ENCODE measurements at regions not wholly inside any gene's neighbourhood (a gene's known extent, or its start where the extent isn't known, plus 50 kb on each side); places are given as distances from the start of the nearest gene placed in this dataset.

DNA sequence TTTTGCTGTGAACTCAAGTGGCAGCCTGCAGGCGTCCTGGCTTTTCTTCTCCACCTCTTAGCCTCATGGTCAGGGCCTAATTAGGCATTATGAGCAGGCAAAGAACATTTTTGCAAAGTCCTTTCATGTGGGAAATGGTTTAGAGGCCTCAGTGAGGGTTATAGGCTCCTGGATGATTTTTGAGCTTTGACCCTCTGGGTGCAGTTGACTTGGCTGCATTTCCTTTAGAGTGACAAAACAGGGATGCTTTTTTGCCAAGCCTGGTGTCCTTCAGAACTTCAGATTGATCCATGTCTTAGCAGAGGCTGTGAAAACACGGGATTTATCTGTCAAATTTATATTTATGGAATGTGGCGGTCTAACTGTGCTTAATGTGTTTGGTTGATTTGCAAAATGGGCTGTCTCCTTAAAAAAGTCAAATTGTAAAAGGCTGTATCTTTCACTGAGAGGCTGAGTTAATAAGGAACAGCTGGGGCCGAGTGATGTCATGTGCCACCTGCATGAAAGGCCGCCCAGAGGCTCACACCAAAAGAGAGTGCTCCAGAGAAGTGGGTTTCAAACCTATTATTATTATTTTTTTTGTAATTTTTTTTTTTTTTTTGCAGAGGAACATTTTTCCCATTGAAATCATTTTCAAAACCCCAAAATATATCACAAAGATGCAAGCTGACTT is 192.2 kb upstream of the ARX start:
- DNase-seq (no peak), FAIRE-seq (no peak)
- Histone ChIP-seq H3K27ac (ENCODE audit: low read depth in 1 of 3, low read length in 2 of 3) (no peak overlapping the region), H3K4me3 (ENCODE audit: low read depth in 1 of 3, low read length in 3 of 3) (no peak overlapping the region), H3K36me3 (ENCODE audit: control insufficient read depth in 3 of 3, insufficient read depth in 2 of 3, low read depth in 1 of 3, low read length in 3 of 3) (no peaks in the 10 kb centered on the region), H3K4me1 (ENCODE audit: control insufficient read depth in 3 of 3, insufficient read depth in 2 of 3, low read depth in 1 of 3, low read length in 2 of 3) (no peaks in the 10 kb centered on the region), H3K27me3 (ENCODE audit: control insufficient read depth in 3 of 3, insufficient read depth in 3 of 3, low read length in 3 of 3) (no peaks in the 10 kb centered on the region), H3K9me3 (ENCODE audit: control insufficient read depth in 2 of 2, insufficient read depth in 1 of 2, low read depth in 1 of 2, low read length in 1 of 2) (no peaks in the 10 kb centered on the region)
- 54 to 68% (median 58%) methylated on average over 5 of the region's 5 CpGs for WGBS, 3 donors

GRCh38 chrX:25206778-25207177 is 191.0 kb upstream of the ARX start:
- Histone ChIP-seq H3K4me3 (ENCODE audit: low read depth in 1 of 3, low read length in 3 of 3) (no peak overlapping the region), H3K36me3 (ENCODE audit: control insufficient read depth in 3 of 3, insufficient read depth in 2 of 3, low read depth in 1 of 3, low read length in 3 of 3) (no peaks in the 10 kb centered on the region), H3K4me1 (ENCODE audit: control insufficient read depth in 3 of 3, insufficient read depth in 2 of 3, low read depth in 1 of 3, low read length in 2 of 3) (no peaks in the 10 kb centered on the region), H3K27ac (ENCODE audit: low read depth in 1 of 3, low read length in 2 of 3) (no peak overlapping the region), H3K27me3 (ENCODE audit: control insufficient read depth in 3 of 3, insufficient read depth in 3 of 3, low read length in 3 of 3) (no peaks in the 10 kb centered on the region), H3K9me3 (ENCODE audit: control insufficient read depth in 2 of 2, insufficient read depth in 1 of 2, low read depth in 1 of 2, low read length in 1 of 2) (no peaks in the 10 kb centered on the region)
- FAIRE-seq (no peak), DNase-seq (no peak)
- WGBS, 3 donors: 0 to 10% (median 4%) methylated on average over 1 of the region's 1 CpG

DNA sequence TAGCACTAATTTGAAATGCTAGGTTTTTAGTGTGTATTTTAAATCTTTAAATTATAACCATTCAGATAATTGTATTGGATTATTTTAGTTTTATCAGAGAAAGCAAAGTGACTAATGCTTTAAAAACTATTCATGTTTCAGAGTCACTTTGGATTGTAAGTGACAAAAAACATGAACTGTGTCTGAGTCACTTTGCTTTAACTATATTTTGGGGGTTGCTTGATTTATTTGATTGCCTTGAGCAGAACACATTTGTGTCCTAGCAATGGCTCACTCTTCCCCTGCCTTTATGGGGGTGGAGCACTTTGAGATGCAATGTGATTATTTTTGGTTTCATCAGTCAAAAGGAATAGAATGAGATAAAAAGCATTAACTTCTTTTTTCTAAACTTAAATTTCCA is 188.4 kb upstream of the ARX start:
- Histone ChIP-seq H3K4me3 (ENCODE audit: low read depth in 1 of 3, low read length in 3 of 3) (no peak overlapping the region), H3K4me1 (ENCODE audit: control insufficient read depth in 3 of 3, insufficient read depth in 2 of 3, low read depth in 1 of 3, low read length in 2 of 3) (no peaks in the 10 kb centered on the region), H3K9me3 (ENCODE audit: control insufficient read depth in 2 of 2, insufficient read depth in 1 of 2, low read depth in 1 of 2, low read length in 1 of 2) (no peaks in the 10 kb centered on the region), H3K27me3 (ENCODE audit: control insufficient read depth in 3 of 3, insufficient read depth in 3 of 3, low read length in 3 of 3) (no peaks in the 10 kb centered on the region), H3K36me3 (ENCODE audit: control insufficient read depth in 3 of 3, insufficient read depth in 2 of 3, low read depth in 1 of 3, low read length in 3 of 3) (no peaks in the 10 kb centered on the region), H3K27ac (ENCODE audit: low read depth in 1 of 3, low read length in 2 of 3) (no peak overlapping the region)
- peak; percentile 78 for FAIRE-seq
- no peak for DNase-seq

DNA sequence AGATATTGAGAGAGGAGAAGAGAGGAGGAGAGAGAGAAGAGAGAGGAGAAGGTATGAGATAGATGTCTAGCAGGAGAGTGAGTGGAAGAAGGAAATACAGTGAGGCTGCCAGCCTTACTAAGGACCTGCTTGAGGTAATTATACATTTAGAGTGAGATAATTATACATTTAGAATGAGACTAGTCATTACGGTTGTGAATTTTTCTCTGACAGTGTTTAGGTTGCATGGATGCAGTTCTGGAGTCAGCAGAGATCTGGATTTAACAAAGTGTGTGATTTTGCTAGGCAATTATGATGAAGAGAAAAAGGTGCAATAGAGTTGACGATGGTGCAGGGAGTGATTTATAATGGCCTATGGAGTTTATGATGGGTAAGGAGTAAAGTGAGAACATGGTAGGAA is 187.1 kb upstream of the ARX start:
- WGBS, 3 donors: 64 to 82% (median 71%) methylated on average over 2 of the region's 2 CpGs
- FAIRE-seq: no peak

GRCh38 chrX:25198891-25199290 is 183.1 kb upstream of the ARX start:
- H3K9me3 ChIP-seq (ENCODE audit: control insufficient read depth in 2 of 2, insufficient read depth in 1 of 2, low read depth in 1 of 2, low read length in 1 of 2): no peaks in the 10 kb centered on the region
- H3K4me1 ChIP-seq (ENCODE audit: control insufficient read depth in 3 of 3, insufficient read depth in 2 of 3, low read depth in 1 of 3, low read length in 2 of 3): no peaks in the 10 kb centered on the region
- no peak for FAIRE-seq
- 62 to 81% (median 75%) methylated on average over 3 of the region's 3 CpGs for WGBS, 3 donors
- H3K27me3 ChIP-seq (ENCODE audit: control insufficient read depth in 3 of 3, insufficient read depth in 3 of 3, low read length in 3 of 3): no peaks in the 10 kb centered on the region
- H3K27ac ChIP-seq (ENCODE audit: low read depth in 1 of 3, low read length in 2 of 3): no peak overlapping the region
- H3K36me3 ChIP-seq (ENCODE audit: control insufficient read depth in 3 of 3, insufficient read depth in 2 of 3, low read depth in 1 of 3, low read length in 3 of 3): no peaks in the 10 kb centered on the region
- no peak overlapping the region for H3K4me3 ChIP-seq (ENCODE audit: low read depth in 1 of 3, low read length in 3 of 3)
- DNase-seq: no peak

More for the DNA sequence above, 187.1 kb upstream of the ARX start:
- no peak for DNase-seq
- Histone ChIP-seq H3K4me1 (ENCODE audit: control insufficient read depth in 3 of 3, insufficient read depth in 2 of 3, low read depth in 1 of 3, low read length in 2 of 3) (no peaks in the 10 kb centered on the region), H3K4me3 (ENCODE audit: low read depth in 1 of 3, low read length in 3 of 3) (no peak overlapping the region), H3K27ac (ENCODE audit: low read depth in 1 of 3, low read length in 2 of 3) (no peak overlapping the region), H3K9me3 (ENCODE audit: control insufficient read depth in 2 of 2, insufficient read depth in 1 of 2, low read depth in 1 of 2, low read length in 1 of 2) (no peaks in the 10 kb centered on the region), H3K27me3 (ENCODE audit: control insufficient read depth in 3 of 3, insufficient read depth in 3 of 3, low read length in 3 of 3) (no peaks in the 10 kb centered on the region), H3K36me3 (ENCODE audit: control insufficient read depth in 3 of 3, insufficient read depth in 2 of 3, low read depth in 1 of 3, low read length in 3 of 3) (no peaks in the 10 kb centered on the region)

DNA sequence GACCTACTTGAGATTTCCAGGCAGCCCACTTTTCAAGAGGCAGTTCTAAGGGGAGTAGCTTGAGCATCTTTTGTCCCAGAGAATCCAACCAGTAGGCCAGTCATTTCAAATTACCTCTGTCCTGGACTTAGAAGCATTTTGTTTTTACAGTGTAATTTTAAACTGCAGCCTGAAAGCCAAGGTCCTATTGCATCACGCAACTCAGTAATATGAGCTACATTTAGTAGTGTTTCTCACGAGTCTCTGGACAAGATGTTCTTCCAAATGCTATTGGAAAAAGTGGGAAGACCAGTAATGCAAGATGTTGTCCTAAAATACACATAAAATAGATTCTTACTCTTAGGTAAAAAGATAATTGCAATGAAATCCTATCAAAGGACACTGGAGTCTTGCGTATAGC is 182.5 kb upstream of the ARX start:
- no peaks in the 10 kb centered on the region for H3K9me3 ChIP-seq (ENCODE audit: control insufficient read depth in 2 of 2, insufficient read depth in 1 of 2, low read depth in 1 of 2, low read length in 1 of 2)
- WGBS, 3 donors: 73 to 86% (median 85%) methylated on average over 3 of the region's 3 CpGs
- no peak overlapping the region for H3K4me3 ChIP-seq (ENCODE audit: low read depth in 1 of 3, low read length in 3 of 3)
- no peaks in the 10 kb centered on the region for H3K4me1 ChIP-seq (ENCODE audit: control insufficient read depth in 3 of 3, insufficient read depth in 2 of 3, low read depth in 1 of 3, low read length in 2 of 3)
- DNase-seq (no peak), FAIRE-seq (no peak)
- H3K27me3 ChIP-seq (ENCODE audit: control insufficient read depth in 3 of 3, insufficient read depth in 3 of 3, low read length in 3 of 3): no peaks in the 10 kb centered on the region
- H3K27ac ChIP-seq (ENCODE audit: low read depth in 1 of 3, low read length in 2 of 3): no peak overlapping the region
- no peaks in the 10 kb centered on the region for H3K36me3 ChIP-seq (ENCODE audit: control insufficient read depth in 3 of 3, insufficient read depth in 2 of 3, low read depth in 1 of 3, low read length in 3 of 3)

DNA sequence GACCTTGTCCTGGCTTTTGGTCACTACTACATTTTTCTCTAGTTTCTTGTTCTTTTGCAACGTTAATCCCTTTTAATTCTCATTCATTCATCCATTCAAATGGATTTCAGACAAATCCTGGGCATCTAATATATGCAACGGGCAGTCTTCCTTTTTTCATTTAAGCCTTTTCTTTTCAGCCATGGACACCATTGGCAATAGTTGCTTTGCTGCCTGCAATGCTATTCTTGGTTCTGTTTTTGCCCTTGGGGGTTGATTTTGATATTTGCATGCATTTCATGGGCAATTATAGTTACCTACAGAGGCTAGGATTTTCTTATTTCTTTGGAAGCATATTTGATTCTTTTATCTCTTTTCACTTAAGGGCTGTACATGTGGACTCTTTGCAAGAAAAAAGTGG is 180.5 kb upstream of the ARX start:
- no peaks in the 10 kb centered on the region for H3K4me1 ChIP-seq (ENCODE audit: control insufficient read depth in 3 of 3, insufficient read depth in 2 of 3, low read depth in 1 of 3, low read length in 2 of 3)
- 42 to 65% (median 47%) methylated on average over 2 of the region's 2 CpGs for WGBS, 3 donors
- no peaks in the 10 kb centered on the region for H3K36me3 ChIP-seq (ENCODE audit: control insufficient read depth in 3 of 3, insufficient read depth in 2 of 3, low read depth in 1 of 3, low read length in 3 of 3)
- H3K4me3 ChIP-seq (ENCODE audit: low read depth in 1 of 3, low read length in 3 of 3): no peak overlapping the region
- FAIRE-seq: no peak
- no peaks in the 10 kb centered on the region for H3K27me3 ChIP-seq (ENCODE audit: control insufficient read depth in 3 of 3, insufficient read depth in 3 of 3, low read length in 3 of 3)
- no peaks in the 10 kb centered on the region for H3K9me3 ChIP-seq (ENCODE audit: control insufficient read depth in 2 of 2, insufficient read depth in 1 of 2, low read depth in 1 of 2, low read length in 1 of 2)
- no peak overlapping the region for H3K27ac ChIP-seq (ENCODE audit: low read depth in 1 of 3, low read length in 2 of 3)
- DNase-seq: no peak

GRCh38 chrX:25191403-25191802 is 175.6 kb upstream of the ARX start:
- Histone ChIP-seq H3K4me1 (ENCODE audit: control insufficient read depth in 3 of 3, insufficient read depth in 2 of 3, low read depth in 1 of 3, low read length in 2 of 3) (no peaks in the 10 kb centered on the region), H3K36me3 (ENCODE audit: control insufficient read depth in 3 of 3, insufficient read depth in 2 of 3, low read depth in 1 of 3, low read length in 3 of 3) (no peaks in the 10 kb centered on the region), H3K9me3 (ENCODE audit: control insufficient read depth in 2 of 2, insufficient read depth in 1 of 2, low read depth in 1 of 2, low read length in 1 of 2) (no peaks in the 10 kb centered on the region), H3K27ac (ENCODE audit: low read depth in 1 of 3, low read length in 2 of 3) (no peak overlapping the region), H3K27me3 (ENCODE audit: control insufficient read depth in 3 of 3, insufficient read depth in 3 of 3, low read length in 3 of 3) (no peaks in the 10 kb centered on the region), H3K4me3 (ENCODE audit: low read depth in 1 of 3, low read length in 3 of 3) (no peak overlapping the region)
- no peak for DNase-seq
- 33 to 51% (median 46%) methylated on average over 7 of the region's 7 CpGs for WGBS, 3 donors
- FAIRE-seq: no peak

- Histone ChIP-seq H3K27me3 (ENCODE audit: control insufficient read depth in 3 of 3, insufficient read depth in 3 of 3, low read length in 3 of 3) (no peaks in the 10 kb centered on the region), H3K27ac (ENCODE audit: low read depth in 1 of 3, low read length in 2 of 3) (no peak overlapping the region), H3K4me1 (ENCODE audit: control insufficient read depth in 3 of 3, insufficient read depth in 2 of 3, low read depth in 1 of 3, low read length in 2 of 3) (no peaks in the 10 kb centered on the region), H3K9me3 (ENCODE audit: control insufficient read depth in 2 of 2, insufficient read depth in 1 of 2, low read depth in 1 of 2, low read length in 1 of 2) (no peaks in the 10 kb centered on the region), H3K4me3 (ENCODE audit: low read depth in 1 of 3, low read length in 3 of 3) (no peak overlapping the region), H3K36me3 (ENCODE audit: control insufficient read depth in 3 of 3, insufficient read depth in 2 of 3, low read depth in 1 of 3, low read length in 3 of 3) (no peaks in the 10 kb centered on the region)
- WGBS, 3 donors: 65 to 78% (median 74%) methylated on average over 4 of the region's 4 CpGs
- no peak for FAIRE-seq
- DNase-seq: no peak
Measured at GRCh38 chrX:25181775-25182174, 166.0 kb upstream of the ARX start.
